ENCODE measurements at regions not wholly inside any gene's neighbourhood (a gene's known extent, or its start where the extent isn't known, plus 50 kb on each side); places are given as distances from the start of the nearest gene placed in this dataset.
"Not testable (repeated sequence)": the region's sequence is repeated elsewhere in the genome, so short reads cannot be mapped to it uniquely, and the experiment has no call there.

- no peak for DNase-seq
Measured at GRCh38 chr5:91851670-91852069, 468.6 kb upstream of the ARRDC3 start.

GRCh38 chr5:91850031-91850430 is 466.9 kb upstream of the ARRDC3 start:
- no peak for DNase-seq

GRCh38 chr5:91849069-91849468 is 466.0 kb upstream of the ARRDC3 start:
- no peak for DNase-seq

- DNase-seq: no peak
Measured at GRCh38 chr5:91848453-91848852, 465.3 kb upstream of the ARRDC3 start.

- DNase-seq: no peak
Measured at GRCh38 chr5:91841423-91841822, 458.3 kb upstream of the ARRDC3 start.

- no peak for DNase-seq
Measured at GRCh38 chr5:91840412-91840811, 457.3 kb upstream of the ARRDC3 start.

- no peak for DNase-seq
Measured at GRCh38 chr5:91839721-91840120, 456.6 kb upstream of the ARRDC3 start.

GRCh38 chr5:91839233-91839632 is 456.1 kb upstream of the ARRDC3 start:
- DNase-seq: no peak

GRCh38 chr5:91830361-91830953 is 447.3 kb upstream of the ARRDC3 start:
- DNase-seq: no peak

GRCh38 chr5:91825618-91826017 is 442.5 kb upstream of the ARRDC3 start:
- DNase-seq: no peak

- DNase-seq: no peak
Measured at GRCh38 chr5:91824406-91824805, 441.3 kb upstream of the ARRDC3 start.

GRCh38 chr5:91820874-91821273 is 437.8 kb upstream of the ARRDC3 start:
- no peak for DNase-seq

GRCh38 chr5:91816681-91817080 is 433.6 kb upstream of the ARRDC3 start:
- no peak for DNase-seq

- no peak for DNase-seq
Measured at GRCh38 chr5:91797576-91797975, 414.5 kb upstream of the ARRDC3 start.

- DNase-seq: no peak
Measured at GRCh38 chr5:91794856-91795548, 411.9 kb upstream of the ARRDC3 start.

GRCh38 chr5:91794455-91794854 is 411.3 kb upstream of the ARRDC3 start:
- DNase-seq: no peak

GRCh38 chr5:91787718-91788117 is 404.6 kb upstream of the ARRDC3 start:
- DNase-seq: no peak

- DNase-seq: no peak
Measured at GRCh38 chr5:91777671-91778070, 394.6 kb upstream of the ARRDC3 start.

- DNase-seq: no peak
Measured at GRCh38 chr5:91776249-91776648, 393.1 kb upstream of the ARRDC3 start.

GRCh38 chr5:91770400-91770799 is 387.3 kb upstream of the ARRDC3 start:
- no peak for DNase-seq

- DNase-seq: not testable (repeated sequence)
Measured at GRCh38 chr5:91757383-91757782, 374.3 kb upstream of the ARRDC3 start.

- DNase-seq: no peak
Measured at GRCh38 chr5:91754990-91755389, 371.9 kb upstream of the ARRDC3 start.

- not testable (repeated sequence) for DNase-seq
Measured at GRCh38 chr5:91744470-91744869, 361.4 kb upstream of the ARRDC3 start.

GRCh38 chr5:91742550-91742949 is 359.4 kb upstream of the ARRDC3 start:
- no peak for DNase-seq
